Hematopoietic multipotent progenitor cell treated with erythropoietin and hydrocortisone succinate and interleukin-3 and kit ligand, for 4 days (in vitro differentiated cells): ENCODE measurements at regions not wholly inside any gene's neighbourhood (a gene's known extent, or its start where the extent isn't known, plus 50 kb on each side); places are given as distances from the start of the nearest gene placed in this dataset.

Experiments used
- DNase-seq: peaks from one replicate; pipeline ENCODE4 v3.0.0-alpha.2; 2015

- DNase-seq, result no peak
These were observed 51.0 kb upstream of the RASGEF1B start for GRCh38 chr4:81522711-81523110.

GRCh38 chr4:81521708-81522107 lies 50.0 kb upstream of the RASGEF1B start:
- no peak for DNase-seq
